Posterior vena cava (tissue), 2 donors: ENCODE measurements at regions not wholly inside any gene's neighbourhood (a gene's known extent, or its start where the extent isn't known, plus 50 kb on each side); places are given as distances from the start of the nearest gene placed in this dataset.
A peak's percentile ranks its signal among the peaks of the same experiment; 100 is the strongest.

Experiments
- DNase-seq: peaks from one replicate; pipeline ENCODE4 v3.0.0-alpha.2; 2020; ENCODE audit warnings: low spot score
- intact Hi-C, 2 donors: fragments of 100-400 bp; cut with DNase I; formaldehyde crosslinking; loops; one replicate each; pipeline versions ENCODE4 v1.14.1 to v1.14.2; 2022 to 2023
- donor health status: DM: yes; HTN: yes; CAD: no.
- donor health status: DM: yes; HTN: yes; CAD: no.

DNA sequence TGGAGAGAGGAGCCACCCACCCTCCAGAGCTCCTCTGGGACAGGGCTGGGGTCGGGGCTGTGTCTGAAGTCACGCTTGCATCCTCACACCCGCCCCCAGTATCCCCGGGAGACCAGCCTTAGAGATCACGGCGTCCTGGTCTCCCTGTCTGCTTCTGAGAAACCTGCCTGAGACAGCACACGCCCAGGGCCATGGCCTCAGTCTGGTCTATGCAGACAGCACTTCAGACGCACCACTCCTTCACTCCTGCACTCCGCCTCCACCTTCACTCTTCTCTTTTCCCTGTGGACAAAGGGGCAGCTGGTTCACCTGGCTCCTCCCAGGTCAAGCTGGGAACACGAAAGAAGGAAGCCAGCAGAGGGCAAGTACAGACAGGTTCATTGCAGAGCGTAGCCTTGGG is 248.0 kb upstream of the GSE1 start:
- no peak for DNase-seq
- intact Hi-C loops, result loop anchor here in 1 of 2 donors (1.0 kb wide), 1 partner anchor 34 kb away; no protein-coding TSS in a partner anchor

DNA sequence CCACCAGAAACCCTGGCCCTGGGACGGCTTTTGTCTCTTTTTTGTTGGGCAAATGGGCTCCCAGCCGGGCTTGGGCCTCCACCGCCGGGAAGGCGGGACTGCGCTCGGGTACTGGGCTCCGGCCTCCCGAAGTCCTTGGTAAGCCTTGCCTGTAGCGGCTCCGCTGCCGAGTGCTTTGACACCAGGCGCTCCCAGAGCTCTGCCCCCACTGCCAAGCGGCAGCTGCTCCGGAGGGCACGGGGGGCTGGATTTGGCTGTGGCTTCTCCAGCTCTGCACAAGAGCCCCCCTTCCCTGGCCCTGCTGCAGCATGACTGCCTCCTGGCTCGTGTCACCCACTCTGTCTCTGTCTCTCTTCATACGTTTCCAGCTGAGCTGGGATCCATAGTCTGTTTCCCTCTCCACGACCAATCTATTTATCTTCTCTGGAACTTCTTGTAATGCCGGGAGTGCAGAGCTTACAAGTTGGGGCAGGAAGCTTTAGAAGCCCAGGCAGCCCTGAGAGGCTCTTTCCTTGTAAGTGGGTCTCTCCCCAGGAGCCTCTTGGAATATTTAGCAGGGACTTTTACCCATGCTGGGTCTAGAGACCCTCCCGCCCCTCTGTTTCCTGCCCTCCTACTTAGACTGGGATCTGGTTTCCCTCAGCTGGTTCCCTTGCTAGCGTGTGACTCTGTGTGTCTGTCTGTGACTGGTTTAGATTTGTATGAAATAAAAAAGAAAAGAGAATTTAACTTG is 246.9 kb upstream of the GSE1 start:
- intact Hi-C loops, result no loop called here

DNA sequence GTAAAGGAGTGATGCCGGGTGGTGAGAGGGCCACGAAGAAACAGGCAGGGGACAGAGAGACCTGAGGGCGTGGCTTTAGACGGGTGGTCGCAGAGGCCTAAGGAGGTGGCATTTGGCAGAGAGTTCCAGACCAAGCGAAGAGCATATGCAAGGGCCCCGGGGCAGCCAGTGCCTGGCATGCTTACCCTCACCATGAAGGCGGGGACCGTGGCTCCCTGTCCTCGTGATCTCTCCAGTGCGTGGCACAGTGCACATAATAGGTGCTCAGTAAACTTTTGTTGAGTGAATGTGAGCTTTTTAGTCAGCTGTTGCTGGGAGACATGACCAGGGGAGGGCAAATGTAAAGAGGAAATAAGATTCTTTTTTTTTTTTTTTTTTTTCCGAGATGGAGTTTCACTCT is 245.6 kb upstream of the GSE1 start:
- intact Hi-C loops, result no loop called here
- no peak for DNase-seq

More for the DNA sequence above, 246.9 kb upstream of the GSE1 start:
- no peak for DNase-seq

GRCh38 chr16:85369060-85369459 is 244.1 kb upstream of the GSE1 start:
- intact Hi-C loops, result no loop called here
- no peak for DNase-seq

DNA sequence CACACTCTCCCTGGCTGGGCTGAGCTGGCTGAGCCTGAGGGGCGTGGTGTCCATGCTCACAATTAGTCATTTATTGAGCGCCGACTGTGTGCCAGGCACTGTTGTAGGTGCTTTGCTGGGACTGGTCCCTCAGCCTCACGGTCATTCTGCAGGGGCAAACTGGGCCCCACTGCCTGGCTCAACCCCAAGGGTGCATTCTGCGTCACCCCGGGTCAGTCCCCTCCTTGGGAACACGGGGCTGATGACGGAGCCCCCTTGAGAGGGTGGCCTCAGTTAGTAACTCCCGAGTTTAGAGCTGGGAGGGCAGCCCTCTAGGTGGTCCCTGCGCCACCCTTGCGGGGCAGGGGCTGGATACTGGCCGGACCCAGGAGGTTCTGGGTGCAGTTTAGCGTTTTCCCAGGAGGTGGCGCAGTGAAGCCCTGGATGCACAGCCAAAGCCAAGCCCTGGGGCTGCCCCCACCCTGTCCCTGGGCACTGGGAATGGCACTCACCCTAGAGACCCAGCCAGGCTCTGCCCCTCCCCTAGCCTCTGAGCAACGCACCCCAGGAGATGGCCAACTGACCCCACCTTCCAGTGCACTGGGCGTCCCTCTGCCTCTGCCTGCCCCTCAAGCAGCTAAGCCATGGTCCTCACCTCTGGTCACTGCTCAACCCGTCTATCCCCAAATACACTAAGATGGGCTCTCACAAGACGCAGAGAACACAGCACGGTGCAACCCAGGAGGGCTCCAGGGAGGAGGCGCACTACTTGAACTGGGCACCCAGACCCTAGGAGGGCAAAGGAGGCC is 243.2 kb upstream of the GSE1 start:
- intact Hi-C loops, result no loop called here
- peak; percentile 86 for DNase-seq

DNA sequence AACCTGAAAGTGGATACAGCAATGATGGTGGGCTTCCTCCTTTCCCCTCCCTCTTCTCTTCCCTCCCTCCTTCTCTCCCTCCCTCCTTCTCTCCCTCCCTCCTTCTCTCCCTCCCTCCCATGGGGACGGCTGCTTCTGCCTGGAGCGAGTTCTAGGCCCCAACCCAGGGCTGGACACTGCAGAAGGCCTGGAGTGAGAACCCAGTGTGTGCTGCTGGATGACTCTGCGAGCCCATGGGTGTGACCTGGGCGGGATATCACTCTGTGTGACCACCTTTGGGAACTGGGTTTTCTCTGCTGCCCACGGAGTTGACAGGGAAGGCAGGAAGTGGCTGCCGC is 242.6 kb upstream of the GSE1 start:
- intact Hi-C loops, result no loop called here
- DNase-seq, result no peak

GRCh38 chr16:85370881-85371651 is 242.1 kb upstream of the GSE1 start:
- DNase-seq, result peak; percentile 91
- intact Hi-C loops, result no loop called here

GRCh38 chr16:85371948-85372347 is 241.2 kb upstream of the GSE1 start:
- no peak for DNase-seq
- intact Hi-C loops, result no loop called here

GRCh38 chr16:85372627-85373372 is 240.3 kb upstream of the GSE1 start:
- peak; percentile 90 for DNase-seq
- intact Hi-C loops, result no loop called here

DNA sequence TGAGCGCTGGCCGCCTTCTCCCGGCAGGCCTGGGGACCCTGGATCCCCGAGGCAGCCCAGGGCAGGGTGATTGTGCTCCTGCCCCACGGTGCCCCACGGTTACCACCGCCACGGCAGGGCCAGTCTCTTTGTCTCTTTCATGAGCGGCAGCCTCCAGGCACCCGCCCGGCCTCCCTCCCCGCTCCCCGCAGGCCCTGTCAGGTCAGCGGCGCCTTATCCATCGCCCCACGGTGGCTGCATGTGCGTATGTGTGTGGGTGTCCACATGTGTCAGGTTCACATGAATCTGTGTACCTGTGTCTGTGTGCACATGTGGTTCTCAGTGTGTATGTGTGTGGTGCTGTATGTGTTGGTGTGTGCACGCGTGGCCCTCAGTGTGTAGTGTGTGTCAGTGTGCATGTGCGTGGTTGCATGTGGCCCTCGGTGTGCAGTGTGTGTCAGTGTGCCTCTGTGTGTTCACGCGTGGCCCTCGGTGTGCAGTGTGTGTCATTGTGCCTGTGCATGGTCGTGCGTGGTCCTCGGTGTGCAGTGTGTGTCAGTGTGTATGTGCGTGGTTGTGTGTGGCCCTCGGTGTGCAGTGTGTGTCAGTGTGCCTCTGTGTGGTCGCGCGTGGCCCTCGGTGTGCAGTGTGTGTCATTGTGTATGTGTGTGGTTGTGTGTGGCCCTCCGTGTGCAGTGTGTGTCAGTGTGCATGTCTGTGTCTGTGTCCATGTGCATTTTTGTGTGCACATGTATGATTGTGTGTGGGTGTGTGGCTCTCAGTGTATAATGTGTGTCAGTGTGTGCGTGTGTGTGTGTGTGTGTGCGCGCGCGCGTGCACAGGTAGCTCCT is 239.2 kb upstream of the GSE1 start:
- intact Hi-C loops, result no loop called here
- no peak for DNase-seq

DNA sequence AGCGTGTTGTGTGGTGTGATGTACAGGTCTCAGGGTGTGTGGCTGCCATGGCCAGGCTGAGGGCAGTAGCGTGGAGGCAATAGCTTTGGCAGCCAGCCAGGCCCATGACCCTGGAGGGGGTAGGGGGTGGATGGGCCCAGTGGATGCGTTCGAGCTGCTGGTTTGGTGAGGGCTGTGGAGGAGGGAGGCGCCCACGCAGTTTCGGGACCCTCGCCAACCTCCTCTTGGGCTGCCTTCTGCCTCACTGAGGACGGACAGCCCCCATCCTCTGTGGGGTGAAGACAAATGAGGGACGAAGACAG is 238.6 kb upstream of the GSE1 start:
- DNase-seq, result no peak
- intact Hi-C loops, result no loop called here

- intact Hi-C loops, result no loop called here
- no peak for DNase-seq
Measured at GRCh38 chr16:85375282-85375681, 237.8 kb upstream of the GSE1 start.

- intact Hi-C loops, result no loop called here
- no peak for DNase-seq
Measured at GRCh38 chr16:85376292-85377095, 236.6 kb upstream of the GSE1 start.

GRCh38 chr16:85377388-85378144 is 235.6 kb upstream of the GSE1 start:
- no peak for DNase-seq
- intact Hi-C loops, result no loop called here

- intact Hi-C loops, result no loop called here
Measured at GRCh38 chr16:85378145-85379040, 234.7 kb upstream of the GSE1 start.

More at GRCh38 chr16:85378145-85379040, 234.7 kb upstream of the GSE1 start:
- DNase-seq, result no peak
